OCI-LY3 (cell line): ENCODE measurements at regions not wholly inside any gene's neighbourhood (a gene's known extent, or its start where the extent isn't known, plus 50 kb on each side); places are given as distances from the start of the nearest gene placed in this dataset.

Source experiments
- H2AFZ ChIP-seq: fragments of 200-600, 300-600 bp; shearing (Covaris generic); 2 replicates; pipeline ENCODE4 v1.6.0; 2014; ENCODE audit warnings: antibody characterized with exemption, low read depth, low read length
- H3K27ac ChIP-seq: fragments of 200-600, 300-600 bp; sonication (generic); 2 replicates; pipeline ENCODE4 v1.5.1; 2014; ENCODE audit warnings: mild to moderate bottlenecking, low read length, moderate library complexity, mixed read lengths
- H3K27me3 ChIP-seq: fragments of 200-600, 300-600 bp; sonication (generic); 2 replicates; pipeline ENCODE4 v1.6.1; 2014; ENCODE audit warnings: low read depth, low read length, mixed read lengths
- H3K36me3 ChIP-seq: fragments of 200-600, 300-600 bp; sonication (generic); replicated peaks from 2 replicates; pipeline ENCODE3; 2014; ENCODE audit warnings: low read depth, low read length, mixed read lengths
- H3K4me1 ChIP-seq: fragments of 300-600, 200-600 bp; sonication (generic); 2 replicates; pipeline ENCODE4 v1.6.1; 2014; ENCODE audit warnings: low read length, mixed read lengths
- H3K4me2 ChIP-seq: fragments of 200-600, 300-600 bp; sonication (generic); 2 replicates; pipeline ENCODE4 v1.6.1; 2014; ENCODE audit warnings: low read length, mixed read lengths
- H3K4me3 ChIP-seq: fragments of 300-600, 200-600 bp; sonication (generic); 2 replicates; pipeline ENCODE4 v1.5.1; 2014; ENCODE audit warnings: antibody characterized with exemption, mild to moderate bottlenecking, low read length, moderate library complexity
- H3K79me2 ChIP-seq: fragments of 300-600, 200-600 bp; shearing (Covaris generic); 2 replicates; pipeline ENCODE4 v1.6.1; 2014; ENCODE audit warnings: mild to moderate bottlenecking, low read length, mixed read lengths
- H3K9ac ChIP-seq: fragments of 300-600, 200-600 bp; shearing (Covaris generic); 2 replicates; pipeline ENCODE4 v1.6.0; 2014; ENCODE audit warnings: mild to moderate bottlenecking, low read length, moderate library complexity
- H3K9me3 ChIP-seq: fragments of 200-600, 300-600 bp; shearing (Covaris generic); 2 replicates; pipeline ENCODE4 v1.6.1; 2014; ENCODE audit warnings: low read length, mixed read lengths; ENCODE audit not compliant: insufficient read depth
- H4K20me1 ChIP-seq: fragments of 200-600, 300-600 bp; sonication (generic); 2 replicates; pipeline ENCODE4 v1.6.1; 2016; ENCODE audit warnings: low read length, mixed read lengths; ENCODE audit not compliant: insufficient read depth
- CTCF ChIP-seq: fragments of 200-600, 300-600 bp; sonication (generic); IDR thresholded peaks from 2 replicates; pipeline ENCODE4 v1.5.1; 2014; ENCODE audit warnings: antibody characterized with exemption, low read length, low read depth
- EZH2phosphoT487 ChIP-seq: fragments of 200-600 bp; shearing (Covaris generic); IDR thresholded peaks from 2 replicates; pipeline ENCODE4 v1.6.1; 2018; ENCODE audit warnings: antibody characterized with exemption, mixed run types, low read depth

GRCh38 chr11:106378513-106379179 is 301.2 kb downstream of the AASDHPPT start:
- no peaks in the 10 kb centered on the region for H3K36me3 ChIP-seq
- no peaks in the 10 kb centered on the region for H3K4me1 ChIP-seq
- H3K4me3 ChIP-seq = no peak overlapping the region
- H2AFZ ChIP-seq = no peak overlapping the region
- H3K27me3 ChIP-seq = no peaks in the 10 kb centered on the region
- H3K9ac ChIP-seq = no peak overlapping the region
- H3K9me3 ChIP-seq = no peaks in the 10 kb centered on the region
- H4K20me1 ChIP-seq = no peaks in the 10 kb centered on the region
- no peak overlapping the region for H3K27ac ChIP-seq
- no peaks in the 10 kb centered on the region for H3K79me2 ChIP-seq
- no peak overlapping the region for H3K4me2 ChIP-seq
- TF ChIP-seq CTCF = no peak

- Histone ChIP-seq H3K27ac (no peak overlapping the region), H3K4me1 (no peaks in the 10 kb centered on the region), H3K79me2 (no peaks in the 10 kb centered on the region), H4K20me1 (no peaks in the 10 kb centered on the region), H3K9me3 (no peaks in the 10 kb centered on the region), H3K27me3 (no peaks in the 10 kb centered on the region), H3K4me2 (no peak overlapping the region), H3K4me3 (no peak overlapping the region), H3K36me3 (no peaks in the 10 kb centered on the region), H2AFZ (no peak overlapping the region), H3K9ac (no peak overlapping the region)
- TF ChIP-seq EZH2phosphoT487 = no peak
- TF ChIP-seq CTCF = no peak
Measured at GRCh38 chr11:106379265-106379664, 301.8 kb downstream of the AASDHPPT start.

GRCh38 chr11:106379712-106380111 is 302.2 kb downstream of the AASDHPPT start:
- Histone ChIP-seq H3K36me3 (no peaks in the 10 kb centered on the region), H3K27ac (no peak overlapping the region), H3K4me1 (no peaks in the 10 kb centered on the region), H3K27me3 (no peaks in the 10 kb centered on the region), H2AFZ (no peak overlapping the region), H3K9me3 (no peaks in the 10 kb centered on the region), H3K4me2 (no peak overlapping the region), H3K9ac (no peak overlapping the region), H4K20me1 (no peaks in the 10 kb centered on the region), H3K4me3 (no peak overlapping the region), H3K79me2 (no peaks in the 10 kb centered on the region)
- TF ChIP-seq EZH2phosphoT487 = no peak
- TF ChIP-seq CTCF = no peak

GRCh38 chr11:106381895-106382294 is 304.4 kb downstream of the AASDHPPT start:
- H4K20me1 ChIP-seq = no peaks in the 10 kb centered on the region
- no peaks in the 10 kb centered on the region for H3K27me3 ChIP-seq
- H3K27ac ChIP-seq = no peak overlapping the region
- TF ChIP-seq EZH2phosphoT487 (no peak), CTCF (no peak)
- no peak overlapping the region for H3K4me2 ChIP-seq
- H3K9me3 ChIP-seq = no peaks in the 10 kb centered on the region
- H3K9ac ChIP-seq = no peak overlapping the region
- no peaks in the 10 kb centered on the region for H3K36me3 ChIP-seq
- no peak overlapping the region for H2AFZ ChIP-seq
- H3K79me2 ChIP-seq = no peaks in the 10 kb centered on the region
- no peak overlapping the region for H3K4me3 ChIP-seq
- no peaks in the 10 kb centered on the region for H3K4me1 ChIP-seq
